OCI-M1 (cell line): ENCODE measurements at regions not wholly inside any gene's neighbourhood (a gene's known extent, or its start where the extent isn't known, plus 50 kb on each side); places are given as distances from the start of the nearest gene placed in this dataset.
A peak's percentile ranks its signal among the peaks of the same experiment; 100 is the strongest.

Source experiments
- DNase-seq: peaks from one replicate; lab custom pipeline; 2025; lab: John Stamatoyannopoulos, UW

GRCh38 chr17:77647531-77647930 lies 311.0 kb upstream of the TNRC6C start:
- no peak for DNase-seq

GRCh38 chr17:77649717-77650211 lies 308.7 kb upstream of the TNRC6C start:
- peak; percentile 46 for DNase-seq

- DNase-seq: no peak
Measured at GRCh38 chr17:77651988-77652387, 306.5 kb upstream of the TNRC6C start.

- no peak for DNase-seq
Measured at GRCh38 chr17:77654296-77654695, 304.2 kb upstream of the TNRC6C start.

GRCh38 chr17:77654850-77655249 lies 303.7 kb upstream of the TNRC6C start:
- DNase-seq: no peak

GRCh38 chr17:77656054-77656453 lies 302.4 kb upstream of the TNRC6C start:
- no peak for DNase-seq

GRCh38 chr17:77657839-77658238 lies 300.7 kb upstream of the TNRC6C start:
- no peak for DNase-seq

GRCh38 chr17:77660524-77660923 lies 298.0 kb upstream of the TNRC6C start:
- no peak for DNase-seq

- no peak for DNase-seq
Measured at GRCh38 chr17:77662833-77663232, 295.7 kb upstream of the TNRC6C start.

GRCh38 chr17:77664097-77664729 lies 294.3 kb upstream of the TNRC6C start:
- no peak for DNase-seq

- DNase-seq: no peak
Measured at GRCh38 chr17:77665833-77666232, 292.7 kb upstream of the TNRC6C start.

- DNase-seq: peak; percentile 53
Measured at GRCh38 chr17:77666462-77666861, 292.0 kb upstream of the TNRC6C start.

- peak; percentile 34 for DNase-seq
Measured at GRCh38 chr17:77666881-77667395, 291.6 kb upstream of the TNRC6C start.

GRCh38 chr17:77667478-77667877 lies 291.0 kb upstream of the TNRC6C start:
- DNase-seq: no peak

- DNase-seq: no peak
Measured at GRCh38 chr17:77668518-77668917, 290.0 kb upstream of the TNRC6C start.

- no peak for DNase-seq
Measured at GRCh38 chr17:77670173-77670572, 288.3 kb upstream of the TNRC6C start.

- DNase-seq: no peak
Measured at GRCh38 chr17:77674358-77674757, 284.1 kb upstream of the TNRC6C start.

GRCh38 chr17:77675411-77675810 lies 283.1 kb upstream of the TNRC6C start:
- no peak for DNase-seq

GRCh38 chr17:77675816-77676215 lies 282.7 kb upstream of the TNRC6C start:
- no peak for DNase-seq

- no peak for DNase-seq
Measured at GRCh38 chr17:77676237-77676661, 282.3 kb upstream of the TNRC6C start.

- DNase-seq: no peak
Measured at GRCh38 chr17:77677211-77677610, 281.3 kb upstream of the TNRC6C start.

- no peak for DNase-seq
Measured at GRCh38 chr17:77677630-77678029, 280.9 kb upstream of the TNRC6C start.

- no peak for DNase-seq
Measured at GRCh38 chr17:77679589-77679988, 278.9 kb upstream of the TNRC6C start.

GRCh38 chr17:77681861-77682260 lies 276.6 kb upstream of the TNRC6C start:
- no peak for DNase-seq
